SK-N-SH treated with all-trans-retinoic acid at 6 μM for 48 hours (cell line): ENCODE measurements at regions not wholly inside any gene's neighbourhood (a gene's known extent, or its start where the extent isn't known, plus 50 kb on each side); places are given as distances from the start of the nearest gene placed in this dataset.

ENCODE experiments used
- ATAC-seq: fragments of 200-7000 bp; cut with Tn5 transposase; 3 replicates; pipeline ENCODE4 v1.9.1; 2020; ENCODE audit warnings: mild to moderate bottlenecking, moderate library complexity
- ARNTL ChIP-seq: fragments of 450-650 bp; formaldehyde crosslinking; IDR thresholded peaks from 2 replicates; pipeline ENCODE4 v1.5.0; 2020; ENCODE audit warnings: low read depth, mild to moderate bottlenecking, moderate library complexity, borderline replicate concordance
- BACH2 ChIP-seq: fragments of 250-450 bp; sonication (Bioruptor Pico); IDR thresholded peaks from 2 replicates; pipeline ENCODE4 v1.9.0; 2021; ENCODE audit warnings: mild to moderate bottlenecking, borderline replicate concordance
- CREB5 ChIP-seq: fragments of 250-450 bp; sonication (Bioruptor Pico); IDR thresholded peaks from 2 replicates; pipeline ENCODE4 v1.5.1; 2020; ENCODE audit warnings: low read depth, mild to moderate bottlenecking, moderate library complexity
- CSDC2 ChIP-seq: fragments of 250-450 bp; sonication (Bioruptor Pico); IDR thresholded peaks from 2 replicates; pipeline ENCODE4 v1.5.0; 2020; ENCODE audit warnings: mild to moderate bottlenecking, moderate library complexity
- CSRNP3 ChIP-seq: fragments of 250-450 bp; sonication (Bioruptor Pico); IDR thresholded peaks from 2 replicates; pipeline ENCODE4 v1.5.1; 2021; ENCODE audit warnings: mild to moderate bottlenecking, moderate library complexity
- ESRRG ChIP-seq: fragments of 250-450 bp; sonication (Bioruptor Pico); IDR thresholded peaks from 2 replicates; pipeline ENCODE4 v1.6.1; 2021; ENCODE audit warnings: mild to moderate bottlenecking
- GLIS3 ChIP-seq: fragments of 250-450 bp; sonication (Bioruptor Pico); IDR thresholded peaks from 2 replicates; pipeline ENCODE4 v1.5.0; 2020; ENCODE audit warnings: mild to moderate bottlenecking, moderate library complexity
- ISL1 ChIP-seq: fragments of 250-450 bp; sonication (Bioruptor Pico); IDR thresholded peaks from 2 replicates; pipeline ENCODE4 v2.1.2; 2022; ENCODE audit warnings: mild to moderate bottlenecking, moderate library complexity
- OSR1 ChIP-seq: fragments of 250-450 bp; sonication (Bioruptor Pico); IDR thresholded peaks from 2 replicates; pipeline ENCODE4 v1.8.0; 2022; ENCODE audit warnings: moderate library complexity, mild to moderate bottlenecking, inconsistent platforms
- PATZ1 ChIP-seq: fragments of 250-450 bp; sonication (Bioruptor Pico); IDR thresholded peaks from 2 replicates; pipeline ENCODE4 v1.8.0; 2020; ENCODE audit warnings: mild to moderate bottlenecking, moderate library complexity, borderline replicate concordance
- POU6F1 ChIP-seq: fragments of 250-450 bp; sonication (Bioruptor Pico); IDR thresholded peaks from 2 replicates; pipeline ENCODE4 v1.8.0; 2021; ENCODE audit warnings: low read depth, mild to moderate bottlenecking, moderate library complexity, borderline replicate concordance
- PPARA ChIP-seq: fragments of 250-450 bp; sonication (Bioruptor Pico); IDR thresholded peaks from 2 replicates; pipeline ENCODE4 v1.5.0; 2020; ENCODE audit warnings: mild to moderate bottlenecking, borderline replicate concordance
- RARB ChIP-seq: fragments of 250-450 bp; sonication (Bioruptor Pico); IDR thresholded peaks from 2 replicates; pipeline ENCODE4 v1.8.0; 2021; ENCODE audit warnings: mild to moderate bottlenecking, moderate library complexity
- SNAI2 ChIP-seq: fragments of 250-450 bp; sonication (Bioruptor Pico); IDR thresholded peaks from 2 replicates; pipeline ENCODE4 v1.5.0; 2020; ENCODE audit warnings: mild to moderate bottlenecking, moderate library complexity
- TCF4 ChIP-seq: fragments of 250-450 bp; sonication (Bioruptor Pico); IDR thresholded peaks from 2 replicates; pipeline ENCODE4 v1.8.0; 2021; ENCODE audit warnings: mild to moderate bottlenecking, moderate library complexity, borderline replicate concordance
- TOX ChIP-seq: fragments of 250-450 bp; sonication (Bioruptor Pico); IDR thresholded peaks from 2 replicates; pipeline ENCODE4 v1.8.0; 2021; ENCODE audit warnings: mild to moderate bottlenecking, moderate library complexity, borderline replicate concordance
- TSHZ2 ChIP-seq: fragments of 250-450 bp; sonication (Bioruptor Pico); IDR thresholded peaks from 2 replicates; pipeline ENCODE4 v1.5.0; 2020; ENCODE audit warnings: mild to moderate bottlenecking, moderate library complexity
- ZC3H10 ChIP-seq: fragments of 250-450 bp; sonication (Bioruptor Pico); IDR thresholded peaks from 2 replicates; pipeline ENCODE4 v1.5.1; 2021; ENCODE audit warnings: mild to moderate bottlenecking, moderate library complexity
- ZFP3 ChIP-seq: fragments of 250-450 bp; sonication (Bioruptor Pico); IDR thresholded peaks from 2 replicates; pipeline ENCODE4 v1.5.0; 2020; ENCODE audit warnings: mild to moderate bottlenecking, moderate library complexity
- ZFP30 ChIP-seq: fragments of 450-650 bp; formaldehyde crosslinking; IDR thresholded peaks from 2 replicates; pipeline ENCODE4 v1.5.0; 2022; ENCODE audit warnings: mild to moderate bottlenecking, moderate library complexity
- ZNF565 ChIP-seq: fragments of 450-650 bp; formaldehyde crosslinking; conservative IDR thresholded peaks from 2 replicates; pipeline ENCODE4 v1.5.0; 2020; ENCODE audit warnings: low read depth, mild to moderate bottlenecking, moderate library complexity
- ZNF70 ChIP-seq: fragments of 450-650 bp; formaldehyde crosslinking; IDR thresholded peaks from 2 replicates; pipeline ENCODE4 v1.5.0; 2020; ENCODE audit warnings: mild to moderate bottlenecking, moderate library complexity
- ZNF8 ChIP-seq: fragments of 450-650 bp; formaldehyde crosslinking; IDR thresholded peaks from 2 replicates; pipeline ENCODE4 v1.5.0; 2020; ENCODE audit warnings: mild to moderate bottlenecking, moderate library complexity

GRCh38 chr12:105915997-105916759 lies 222.6 kb downstream of the NUAK1 start:
- ATAC-seq: peak; percentile 30; the same call in 2 of the 3 replicates
- TF ChIP-seq ZNF8 (CRISPR knock-in tag) (peak; percentile 53; the same call in 1 of the 2 replicates), CSDC2 (CRISPR knock-in tag) (no peak)

GRCh38 chr12:105916760-105917039 lies 222.1 kb downstream of the NUAK1 start:
- peak; percentile 50 for ATAC-seq
- no peak for TF ChIP-seq ZC3H10 (CRISPR knock-in tag)
- TF ChIP-seq ESRRG: no peak
- no peak for TF ChIP-seq ZNF70 (CRISPR knock-in tag)
- no peak for TF ChIP-seq POU6F1 (CRISPR knock-in tag)
- TF ChIP-seq CREB5 (CRISPR knock-in tag): no peak
- TF ChIP-seq PATZ1: no peak
- TF ChIP-seq ARNTL (CRISPR knock-in tag): no peak
- TF ChIP-seq GLIS3 (CRISPR knock-in tag): no peak
- no peak for TF ChIP-seq PPARA (CRISPR knock-in tag)
- no peak for TF ChIP-seq ISL1
- no peak for TF ChIP-seq CSRNP3 (CRISPR knock-in tag)
- no peak for TF ChIP-seq ZFP30 (CRISPR knock-in tag)

- peak; percentile 56 for ATAC-seq
- no peak for TF ChIP-seq OSR1
- TF ChIP-seq PPARA (CRISPR knock-in tag): no peak
- peak; percentile 64; the same call in 1 of the 2 replicates for TF ChIP-seq TCF4 (CRISPR knock-in tag)
- peak; percentile 89 for TF ChIP-seq ISL1
- TF ChIP-seq ZC3H10 (CRISPR knock-in tag): no peak
- no peak for TF ChIP-seq ARNTL (CRISPR knock-in tag)
- TF ChIP-seq CREB5 (CRISPR knock-in tag): no peak
- TF ChIP-seq BACH2: no peak
- TF ChIP-seq GLIS3 (CRISPR knock-in tag): peak; percentile 34; the same call in 1 of the 2 replicates
- no peak for TF ChIP-seq ZNF70 (CRISPR knock-in tag)
- peak; percentile 23; the same call in 1 of the 2 replicates for TF ChIP-seq TSHZ2 (CRISPR knock-in tag)
- TF ChIP-seq ZNF565: no peak
- no peak for TF ChIP-seq RARB (CRISPR knock-in tag)
- no peak for TF ChIP-seq SNAI2
- TF ChIP-seq ESRRG: no peak
- no peak for TF ChIP-seq PATZ1
- TF ChIP-seq TOX: no peak
- TF ChIP-seq POU6F1 (CRISPR knock-in tag): no peak
- TF ChIP-seq ZFP3 (CRISPR knock-in tag): no peak
These were observed 218.5 kb downstream of the NUAK1 start for GRCh38 chr12:105920161-105920684.
